Immature natural killer cell (primary cell): ENCODE measurements at regions not wholly inside any gene's neighbourhood (a gene's known extent, or its start where the extent isn't known, plus 50 kb on each side); places are given as distances from the start of the nearest gene placed in this dataset.

ENCODE experiments used
- DNase-seq, 3 donors: peaks; one replicate each; pipeline ENCODE4 v3.0.0; 2022; ENCODE audit warnings: mixed read lengths in 1 of 3
- H3K27ac Mint-ChIP-seq, 6 donors: one replicate each; pipeline ENCODE4 v1.8.0; 2020; ENCODE audit warnings: mixed read lengths in 6 of 6, mild to moderate bottlenecking in 5 of 6, inconsistent platforms in 4 of 6, moderate library complexity in 3 of 6
- H3K27me3 Mint-ChIP-seq, 3 donors: one replicate each; pipeline ENCODE4 v1.8.0; 2020 to 2021; ENCODE audit warnings: low read depth in 3 of 3, mild to moderate bottlenecking in 3 of 3, mixed read lengths in 3 of 3, moderate library complexity in 3 of 3, inconsistent platforms in 1 of 3
- H3K36me3 Mint-ChIP-seq, 3 donors: one replicate each; pipeline ENCODE4 v1.8.0; 2020; ENCODE audit warnings: mixed read lengths in 3 of 3, inconsistent platforms in 2 of 3, mild to moderate bottlenecking in 2 of 3
- H3K4me1 Mint-ChIP-seq, 2 donors: one replicate each; pipeline ENCODE4 v1.8.0; 2020; ENCODE audit warnings: inconsistent platforms in 2 of 2, mild to moderate bottlenecking in 2 of 2, mixed read lengths in 2 of 2, moderate library complexity in 1 of 2
- H3K4me3 Mint-ChIP-seq, 5 donors: one replicate each; pipeline ENCODE4 v1.8.0; 2020; ENCODE audit warnings: mild to moderate bottlenecking in 5 of 5, mixed read lengths in 5 of 5, inconsistent platforms in 3 of 5, moderate library complexity in 3 of 5
- H3K9me3 Mint-ChIP-seq, 6 donors: one replicate each; pipeline ENCODE4 v1.8.0; 2020; ENCODE audit warnings: mild to moderate bottlenecking in 6 of 6, mixed read lengths in 6 of 6, inconsistent platforms in 4 of 6, moderate library complexity in 3 of 6

- no peaks in the 10 kb centered on the region for H3K36me3 Mint-ChIP-seq
- no peaks in the 10 kb centered on the region for H3K9me3 Mint-ChIP-seq
- peaks cover 62 to 79% of the 10 kb centered on the region in 2 donors for H3K4me1 Mint-ChIP-seq
- H3K27me3 Mint-ChIP-seq: peaks cover 5 to 6% (median 5%) of the 10 kb centered on the region in 3 donors
- H3K27ac Mint-ChIP-seq: peak overlapping the region in 5 of 6 donors; percentile 37 to 99 (median 78)
- DNase-seq: no peak
- no peak overlapping the region for H3K4me3 Mint-ChIP-seq
Measured at GRCh38 chr1:192518700-192519099, 56.9 kb upstream of the RGS1 start.

- peaks cover 52 to 72% of the 10 kb centered on the region in 2 donors for H3K4me1 Mint-ChIP-seq
- DNase-seq: peak; percentile 60 to 67 (median 64)
- peak overlapping the region; percentile 77 to 87 (median 84) for H3K27ac Mint-ChIP-seq
- H3K36me3 Mint-ChIP-seq: no peaks in the 10 kb centered on the region
- peak overlapping the region; percentile 28 to 75 (median 60) for H3K4me3 Mint-ChIP-seq
- H3K27me3 Mint-ChIP-seq: peaks cover 2 to 5% (median 4%) of the 10 kb centered on the region in 3 donors
- no peaks in the 10 kb centered on the region for H3K9me3 Mint-ChIP-seq
Measured at GRCh38 chr1:192521734-192522133, 53.8 kb upstream of the RGS1 start.

GRCh38 chr1:192522673-192523072 lies 52.9 kb upstream of the RGS1 start:
- no peaks in the 10 kb centered on the region for H3K36me3 Mint-ChIP-seq

GRCh38 chr1:192524223-192524622 lies 51.4 kb upstream of the RGS1 start:
- no peak for DNase-seq
- peak overlapping the region in 3 of 6 donors; percentile 25 to 73 (median 71) for H3K27ac Mint-ChIP-seq
- H3K4me3 Mint-ChIP-seq: peak overlapping the region in 1 of 5 donors; percentile 28
- H3K36me3 Mint-ChIP-seq: no peaks in the 10 kb centered on the region
- peaks cover 0 to 3% (median 2%) of the 10 kb centered on the region in 3 donors for H3K27me3 Mint-ChIP-seq
- H3K9me3 Mint-ChIP-seq: no peaks in the 10 kb centered on the region
- peaks cover 45 to 68% of the 10 kb centered on the region in 2 donors for H3K4me1 Mint-ChIP-seq

More at GRCh38 chr1:192522673-192523072, 52.9 kb upstream of the RGS1 start:
- Mint-ChIP-seq H3K9me3 (no peaks in the 10 kb centered on the region), H3K4me3 (no peak overlapping the region), H3K27ac (peak overlapping the region in 3 of 6 donors; percentile 29 to 85 (median 77)), H3K4me1 (peaks cover 43 to 62% of the 10 kb centered on the region in 2 donors), H3K27me3 (peaks cover 0 to 2% (median 2%) of the 10 kb centered on the region in 3 donors)
- no peak for DNase-seq
